ENCODE measurements at regions not wholly inside any gene's neighbourhood (a gene's known extent, or its start where the extent isn't known, plus 50 kb on each side); places are given as distances from the start of the nearest gene placed in this dataset.
"Not testable (repeated sequence)": the region's sequence is repeated elsewhere in the genome, so short reads cannot be mapped to it uniquely, and the experiment has no call there.

- not testable (repeated sequence) for DNase-seq
Observed at GRCh38 chr11:67759321-67759720, 84.9 kb upstream of the ALDH3B2 start.

GRCh38 chr11:67758467-67758866, 84.0 kb upstream of the ALDH3B2 start:
- not testable (repeated sequence) for DNase-seq

- not testable (repeated sequence) for DNase-seq
Observed at GRCh38 chr11:67758009-67758408, 83.6 kb upstream of the ALDH3B2 start.

- DNase-seq = not testable (repeated sequence)
Observed at GRCh38 chr11:67753820-67754219, 79.4 kb upstream of the ALDH3B2 start.

GRCh38 chr11:67745181-67745726, 70.8 kb upstream of the ALDH3B2 start:
- no peak for DNase-seq

GRCh38 chr11:67744231-67744630, 69.8 kb upstream of the ALDH3B2 start:
- DNase-seq = not testable (repeated sequence)

- DNase-seq = not testable (repeated sequence)
Observed at GRCh38 chr11:67738231-67738630, 63.8 kb upstream of the ALDH3B2 start.

- not testable (repeated sequence) for DNase-seq
Observed at GRCh38 chr11:67737562-67738080, 63.2 kb upstream of the ALDH3B2 start.

- DNase-seq = peak; percentile 78
Observed at GRCh38 chr11:67732045-67732787, 57.8 kb upstream of the ALDH3B2 start.

- peak; percentile 10 for DNase-seq
Observed at GRCh38 chr11:67731583-67731982, 57.2 kb upstream of the ALDH3B2 start.

GRCh38 chr11:67728163-67728571, 53.7 kb upstream of the ALDH3B2 start:
- not testable (repeated sequence) for DNase-seq

- not testable (repeated sequence) for DNase-seq
Observed at GRCh38 chr11:67727066-67728040, 52.9 kb upstream of the ALDH3B2 start.

All from NCI-H1694 (cell line).